HG03442 (cell line): ENCODE measurements at regions not wholly inside any gene's neighbourhood (a gene's known extent, or its start where the extent isn't known, plus 50 kb on each side); places are given as distances from the start of the nearest gene placed in this dataset.
A peak's percentile ranks its signal among the peaks of the same experiment; 100 is the strongest.
"Not testable (repeated sequence)": the region's sequence is repeated elsewhere in the genome, so short reads cannot be mapped to it uniquely, and the experiment has no call there.

Source experiments
- ATAC-seq: cut with Tn5 transposase; IDR thresholded peaks from one replicate; pipeline ENCODE4 v1.9.1; 2021; ENCODE audit warnings: mild to moderate bottlenecking, moderate library complexity; ENCODE audit not compliant: unreplicated experiment

GRCh38 chrY:16490706-16491105 is 1389.3 kb downstream of the CDY2B start:
- ATAC-seq = no peak

DNA sequence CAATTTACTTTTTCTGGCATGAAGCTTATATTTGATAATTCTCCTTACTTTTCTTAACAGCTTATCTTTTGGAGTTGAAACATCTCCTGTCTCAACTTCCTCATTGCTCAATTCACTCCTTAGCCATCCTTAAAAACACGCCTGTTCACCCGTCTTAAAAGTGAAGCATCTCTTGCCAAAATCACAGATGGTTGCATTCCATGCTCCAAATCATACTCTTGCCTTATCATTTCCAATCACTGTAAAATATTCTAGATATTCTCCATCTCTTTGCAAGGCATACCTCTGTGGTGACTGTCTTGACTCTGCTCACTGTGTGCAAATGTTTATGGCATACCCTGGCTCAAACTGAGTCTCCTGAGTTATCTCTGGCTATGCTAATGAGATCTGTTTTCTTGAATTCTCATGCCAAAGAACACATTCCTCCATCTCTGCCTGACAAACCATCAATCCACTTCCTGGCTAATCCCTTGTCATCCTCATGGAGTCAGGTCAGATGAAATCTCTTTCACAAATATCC is 1393.3 kb downstream of the CDY2B start:
- no peak for ATAC-seq

DNA sequence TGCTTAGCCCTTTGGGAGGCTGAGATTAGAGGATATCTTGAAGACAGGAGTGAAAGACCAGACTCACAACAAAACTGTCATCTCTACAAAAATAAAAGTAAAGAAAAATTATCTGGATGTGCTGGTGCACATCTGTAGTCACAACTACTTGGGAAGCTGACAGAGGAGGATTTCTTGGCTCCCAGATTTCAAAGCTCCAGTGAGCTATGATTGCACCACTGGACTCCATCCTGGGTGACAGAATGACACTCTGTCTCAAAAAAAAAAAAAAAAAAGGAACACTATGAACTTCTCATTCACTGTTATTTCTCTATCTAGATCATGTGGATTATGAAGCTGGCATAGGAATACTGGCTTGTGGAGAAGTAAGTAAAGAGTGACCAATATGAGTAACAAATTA is 1400.0 kb downstream of the CDY2B start:
- no peak for ATAC-seq

DNA sequence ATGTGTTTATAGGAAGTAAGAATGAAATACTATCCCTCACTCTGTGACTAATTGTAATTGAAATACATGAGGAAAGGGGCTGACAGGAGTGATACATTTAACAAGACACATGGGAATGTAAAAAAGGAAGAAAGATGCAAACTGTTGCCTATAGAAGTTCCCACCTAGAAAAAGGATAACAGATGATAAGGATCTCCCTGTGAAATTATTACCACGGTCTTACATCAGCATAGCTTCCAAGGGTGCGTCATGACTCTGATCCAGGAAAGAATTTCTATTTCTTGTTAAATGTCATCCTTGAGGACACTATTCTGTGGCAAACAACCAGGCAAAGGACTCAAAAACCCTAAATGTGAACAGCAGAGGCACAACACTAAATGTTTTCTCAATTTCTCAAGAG is 1406.0 kb downstream of the CDY2B start:
- no peak for ATAC-seq

- ATAC-seq = no peak
Measured at GRCh38 chrY:16454799-16455198, 1425.2 kb downstream of the CDY2B start.

- ATAC-seq = no peak
Measured at GRCh38 chrY:16446152-16446551, 1433.9 kb downstream of the CDY2B start.

DNA sequence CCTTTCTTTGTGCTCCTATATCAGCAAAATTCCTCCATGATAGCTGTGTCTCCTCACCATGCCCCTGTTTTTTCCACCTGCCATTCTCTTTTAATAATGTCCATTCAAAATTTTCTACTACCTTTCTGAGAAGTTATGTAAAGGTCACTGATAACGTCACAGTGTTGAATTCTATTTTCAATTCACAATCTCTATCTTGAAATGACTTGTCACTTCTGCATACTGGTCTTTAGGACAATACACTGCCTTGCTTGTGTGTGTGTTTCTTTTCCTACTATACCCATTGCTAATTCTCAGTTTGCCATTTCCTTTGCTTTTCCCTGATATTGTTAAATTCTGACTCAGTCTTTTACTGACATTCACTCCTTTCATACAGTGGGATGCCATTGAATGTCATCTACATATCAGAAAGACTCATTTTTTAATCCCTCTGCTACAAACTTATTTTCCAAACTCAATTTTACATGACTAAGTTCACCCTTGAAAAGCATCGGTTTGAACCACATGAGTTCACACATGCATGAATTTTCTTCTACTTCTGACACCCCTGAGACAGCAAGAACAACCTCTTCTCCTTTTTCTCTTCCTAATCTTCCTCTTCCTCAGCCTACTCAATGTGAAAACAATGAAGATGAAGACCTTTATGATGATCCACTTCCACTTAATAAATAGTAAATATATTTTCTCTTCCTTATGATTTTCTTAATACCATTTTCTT is 1470.7 kb downstream of the CDY2B start:
- peak; percentile 94 for ATAC-seq

DNA sequence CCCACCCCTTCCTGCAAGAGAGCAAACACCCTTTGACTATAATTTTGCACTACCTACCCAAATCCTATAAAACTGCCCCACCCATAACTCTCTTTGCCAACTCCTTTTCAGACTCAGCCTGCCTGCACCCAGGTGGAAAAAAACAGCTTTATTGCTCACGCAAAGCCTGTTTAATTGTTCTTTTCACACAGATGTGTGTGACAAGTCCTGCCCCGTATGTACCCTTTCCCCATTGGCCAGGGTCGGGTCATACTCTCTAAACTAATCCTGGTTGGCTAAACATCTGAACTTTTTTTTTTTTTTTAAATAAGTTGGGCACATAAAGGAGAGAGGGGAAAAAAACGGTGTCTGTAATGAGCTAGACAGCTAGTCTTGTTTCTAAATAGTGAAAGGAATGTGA is 1500.6 kb downstream of the CDY2B start:
- not testable (repeated sequence) for ATAC-seq

GRCh38 chrY:16341592-16341991 is 1538.4 kb downstream of the CDY2B start:
- ATAC-seq = not testable (repeated sequence)

DNA sequence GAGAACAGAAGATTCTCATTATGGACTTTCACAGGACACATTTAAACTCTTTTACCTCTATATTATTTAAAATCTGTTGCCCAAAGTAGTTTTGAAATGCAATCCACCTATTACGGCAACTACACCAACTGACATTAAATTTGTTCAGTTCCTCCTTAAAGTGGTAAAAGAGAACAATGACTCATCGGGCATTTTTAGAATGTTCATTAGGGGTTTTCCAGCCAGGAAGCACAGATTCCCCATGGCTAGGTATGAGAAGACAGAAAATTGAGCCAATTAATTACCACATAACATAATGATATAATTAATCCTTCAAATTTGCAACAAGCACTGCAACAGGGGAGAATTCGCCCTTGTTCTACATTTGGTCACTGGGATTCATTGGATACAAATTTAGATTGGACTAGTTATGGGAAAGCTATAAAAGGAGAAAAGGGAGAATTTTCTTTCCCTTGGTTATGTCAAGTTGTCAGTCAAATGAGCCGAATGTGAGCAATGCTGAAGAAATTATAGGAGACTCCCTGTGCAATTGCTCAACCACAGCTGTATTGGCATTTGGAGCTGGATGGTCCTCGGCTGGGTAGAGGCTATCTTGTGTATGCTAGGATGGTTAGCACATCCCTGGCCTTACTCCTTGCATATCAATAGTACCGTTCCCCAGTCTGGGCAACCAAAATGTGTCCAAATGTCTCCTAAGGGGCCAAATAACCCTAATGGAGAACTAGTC is 1549.8 kb downstream of the CDY2B start:
- not testable (repeated sequence) for ATAC-seq

- ATAC-seq = not testable (repeated sequence)
Measured at GRCh38 chrY:16329135-16329820, 1550.7 kb downstream of the CDY2B start.
